ENCODE measurements at regions not wholly inside any gene's neighbourhood (a gene's known extent, or its start where the extent isn't known, plus 50 kb on each side); places are given as distances from the start of the nearest gene placed in this dataset.

- DNase-seq (no peak), FAIRE-seq (no peak), ATAC-seq (no peak)
- no peaks in the 10 kb centered on the region for H3K27me3 ChIP-seq
- intact Hi-C loops (cut with DNase I): no loop called here
- H3K27ac ChIP-seq: no peak overlapping the region
- 45 to 53% methylated on average over 5 of the region's 5 CpGs for WGBS, 2 donors
- H3K9me3 ChIP-seq: no peaks in the 10 kb centered on the region
- H3K36me3 ChIP-seq: no peaks in the 10 kb centered on the region
- TF ChIP-seq CTCF (IDR thresholded peaks at IDR 0.05): no peak
- H3K4me3 ChIP-seq: no peak overlapping the region
- H3K4me1 ChIP-seq: no peaks in the 10 kb centered on the region
Observed at GRCh38 chr18:60469387-60470100, 97.0 kb upstream of the MC4R start.

- ATAC-seq: no peak
- H3K4me1 ChIP-seq: no peaks in the 10 kb centered on the region
- 81 to 93% methylated on average over 1 of the region's 1 CpG for WGBS, 2 donors
- intact Hi-C loops (cut with DNase I): no loop called here
- H3K27me3 ChIP-seq: no peaks in the 10 kb centered on the region
- DNase-seq: no peak
- no peaks in the 10 kb centered on the region for H3K36me3 ChIP-seq
- H3K27ac ChIP-seq: no peak overlapping the region
- no peak for TF ChIP-seq CTCF (IDR thresholded peaks at IDR 0.05)
- H3K4me3 ChIP-seq: no peak overlapping the region
- H3K9me3 ChIP-seq: no peaks in the 10 kb centered on the region
- no peak for FAIRE-seq
Observed at GRCh38 chr18:60471652-60472051, 99.1 kb upstream of the MC4R start.

GRCh38 chr18:60485201-60485600, 112.6 kb upstream of the MC4R start:
- Histone ChIP-seq H3K36me3 (no peaks in the 10 kb centered on the region), H3K4me3 (no peak overlapping the region), H3K27me3 (no peaks in the 10 kb centered on the region), H3K9me3 (no peaks in the 10 kb centered on the region), H3K4me1 (no peaks in the 10 kb centered on the region), H3K27ac (no peak overlapping the region)
- intact Hi-C loops (cut with DNase I): no loop called here
- no peak for TF ChIP-seq CTCF (IDR thresholded peaks at IDR 0.05)
- ATAC-seq (no peak), DNase-seq (no peak), FAIRE-seq (no peak)
- 46 to 66% methylated on average over 2 of the region's 2 CpGs for WGBS, 2 donors

- H3K4me3 ChIP-seq: no peak overlapping the region
- intact Hi-C loops (cut with DNase I): no loop called here
- TF ChIP-seq CTCF (IDR thresholded peaks at IDR 0.05): no peak
- DNase-seq (no peak), FAIRE-seq (no peak), ATAC-seq (no peak)
- no peaks in the 10 kb centered on the region for H3K9me3 ChIP-seq
- no peaks in the 10 kb centered on the region for H3K4me1 ChIP-seq
- H3K27ac ChIP-seq: no peak overlapping the region
- 33 to 42% methylated on average over 4 of the region's 4 CpGs for WGBS, 2 donors
- H3K36me3 ChIP-seq: no peaks in the 10 kb centered on the region
- H3K27me3 ChIP-seq: no peaks in the 10 kb centered on the region
Observed at GRCh38 chr18:60493066-60493465, 120.5 kb upstream of the MC4R start.

- WGBS, 2 donors: 76 to 85% methylated on average over 4 of the region's 4 CpGs
Observed at GRCh38 chr18:60499675-60500074, 127.1 kb upstream of the MC4R start.

More at GRCh38 chr18:60499675-60500074, 127.1 kb upstream of the MC4R start:
- H3K9me3 ChIP-seq: no peaks in the 10 kb centered on the region
- H3K27me3 ChIP-seq: no peaks in the 10 kb centered on the region
- TF ChIP-seq CTCF (IDR thresholded peaks at IDR 0.05): no peak
- H3K27ac ChIP-seq: no peak overlapping the region
- no peaks in the 10 kb centered on the region for H3K36me3 ChIP-seq
- no peaks in the 10 kb centered on the region for H3K4me1 ChIP-seq
- no peak for FAIRE-seq
- no peak for ATAC-seq
- no peak for DNase-seq
- intact Hi-C loops (cut with DNase I): no loop called here
- no peak overlapping the region for H3K4me3 ChIP-seq
